ENCODE measurements at regions not wholly inside any gene's neighbourhood (a gene's known extent, or its start where the extent isn't known, plus 50 kb on each side); places are given as distances from the start of the nearest gene placed in this dataset.

GRCh38 chr2:2765839-2766495 lies 434.9 kb upstream of the MYT1L start:
- no peak for DNase-seq (ENCODE audit: low spot score)
- TF ChIP-seq, protein P1, sequence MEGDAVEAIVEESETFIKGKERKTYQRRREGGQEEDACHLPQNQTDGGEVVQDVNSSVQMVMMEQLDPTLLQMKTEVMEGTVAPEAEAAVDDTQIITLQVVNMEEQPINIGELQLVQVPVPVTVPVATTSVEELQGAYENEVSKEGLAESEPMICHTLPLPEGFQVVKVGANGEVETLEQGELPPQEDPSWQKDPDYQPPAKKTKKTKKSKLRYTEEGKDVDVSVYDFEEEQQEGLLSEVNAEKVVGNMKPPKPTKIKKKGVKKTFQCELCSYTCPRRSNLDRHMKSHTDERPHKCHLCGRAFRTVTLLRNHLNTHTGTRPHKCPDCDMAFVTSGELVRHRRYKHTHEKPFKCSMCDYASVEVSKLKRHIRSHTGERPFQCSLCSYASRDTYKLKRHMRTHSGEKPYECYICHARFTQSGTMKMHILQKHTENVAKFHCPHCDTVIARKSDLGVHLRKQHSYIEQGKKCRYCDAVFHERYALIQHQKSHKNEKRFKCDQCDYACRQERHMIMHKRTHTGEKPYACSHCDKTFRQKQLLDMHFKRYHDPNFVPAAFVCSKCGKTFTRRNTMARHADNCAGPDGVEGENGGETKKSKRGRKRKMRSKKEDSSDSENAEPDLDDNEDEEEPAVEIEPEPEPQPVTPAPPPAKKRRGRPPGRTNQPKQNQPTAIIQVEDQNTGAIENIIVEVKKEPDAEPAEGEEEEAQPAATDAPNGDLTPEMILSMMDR (IDR thresholded peaks at IDR 0.05; ENCODE audit: extremely low read depth, missing control alignments) = no peak

- TF ChIP-seq, protein P1 (IDR thresholded peaks at IDR 0.05; ENCODE audit: extremely low read depth, missing control alignments) = no peak
- no peak for DNase-seq (ENCODE audit: low spot score)
These were observed 434.2 kb upstream of the MYT1L start for GRCh38 chr2:2765176-2765800.

GRCh38 chr2:2764739-2765138 lies 433.7 kb upstream of the MYT1L start:
- DNase-seq (ENCODE audit: low spot score) = no peak
- TF ChIP-seq, protein P1 (IDR thresholded peaks at IDR 0.05; ENCODE audit: extremely low read depth, missing control alignments) = no peak

- TF ChIP-seq, protein P1 (IDR thresholded peaks at IDR 0.05; ENCODE audit: extremely low read depth, missing control alignments) = no peak
- no peak for DNase-seq (ENCODE audit: low spot score)
These were observed 432.9 kb upstream of the MYT1L start for GRCh38 chr2:2764001-2764355.

DNA sequence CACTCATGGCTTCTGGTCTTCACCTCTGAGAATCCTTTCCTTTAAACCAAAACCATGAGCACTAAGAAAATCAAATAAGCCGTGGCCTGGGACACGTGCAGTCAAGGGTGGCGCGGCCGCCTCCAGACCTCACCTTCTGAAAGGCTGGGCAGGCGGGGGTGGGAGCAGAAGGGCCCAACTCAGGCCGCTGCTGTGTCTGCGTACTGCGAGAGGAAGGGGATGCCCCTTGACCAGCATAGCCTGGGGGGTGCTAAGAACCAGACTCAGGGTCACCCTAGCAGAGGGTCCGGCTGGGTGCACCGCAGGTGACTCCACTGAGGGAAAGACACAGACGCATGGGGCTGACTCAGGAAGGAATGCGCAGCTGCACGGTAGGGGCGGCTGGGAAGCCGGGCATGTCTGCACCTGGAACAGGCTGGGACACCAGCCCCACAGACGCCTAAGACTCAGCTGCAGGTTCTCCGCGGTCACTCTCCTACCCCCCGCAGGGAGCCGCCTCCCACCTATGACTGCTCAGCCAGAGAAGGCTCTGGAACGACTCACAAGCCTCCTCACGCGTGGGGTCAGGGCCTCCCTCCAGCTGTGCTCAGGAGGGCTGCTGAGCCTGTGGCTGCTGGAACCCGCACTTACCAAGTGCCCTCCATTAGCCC lies 432.4 kb upstream of the MYT1L start:
- DNase-seq (ENCODE audit: low spot score) = no peak
- TF ChIP-seq, protein P1 (IDR thresholded peaks at IDR 0.05; ENCODE audit: extremely low read depth, missing control alignments) = no peak

GRCh38 chr2:2762913-2763312 lies 431.8 kb upstream of the MYT1L start:
- DNase-seq (ENCODE audit: low spot score) = no peak
- TF ChIP-seq, protein P1 (IDR thresholded peaks at IDR 0.05; ENCODE audit: extremely low read depth, missing control alignments) = no peak

- DNase-seq (ENCODE audit: low spot score) = no peak
- TF ChIP-seq, protein P1 (IDR thresholded peaks at IDR 0.05; ENCODE audit: extremely low read depth, missing control alignments) = no peak
These were observed 431.3 kb upstream of the MYT1L start for GRCh38 chr2:2762166-2762908.
